HG03442 (cell line): ENCODE measurements at regions not wholly inside any gene's neighbourhood (a gene's known extent, or its start where the extent isn't known, plus 50 kb on each side); places are given as distances from the start of the nearest gene placed in this dataset.
"Not testable (repeated sequence)": the region's sequence is repeated elsewhere in the genome, so short reads cannot be mapped to it uniquely, and the experiment has no call there.

Source experiments
- ATAC-seq: cut with Tn5 transposase; IDR thresholded peaks from one replicate; pipeline ENCODE4 v1.9.1; 2021; ENCODE audit warnings: mild to moderate bottlenecking, moderate library complexity; ENCODE audit not compliant: unreplicated experiment

DNA sequence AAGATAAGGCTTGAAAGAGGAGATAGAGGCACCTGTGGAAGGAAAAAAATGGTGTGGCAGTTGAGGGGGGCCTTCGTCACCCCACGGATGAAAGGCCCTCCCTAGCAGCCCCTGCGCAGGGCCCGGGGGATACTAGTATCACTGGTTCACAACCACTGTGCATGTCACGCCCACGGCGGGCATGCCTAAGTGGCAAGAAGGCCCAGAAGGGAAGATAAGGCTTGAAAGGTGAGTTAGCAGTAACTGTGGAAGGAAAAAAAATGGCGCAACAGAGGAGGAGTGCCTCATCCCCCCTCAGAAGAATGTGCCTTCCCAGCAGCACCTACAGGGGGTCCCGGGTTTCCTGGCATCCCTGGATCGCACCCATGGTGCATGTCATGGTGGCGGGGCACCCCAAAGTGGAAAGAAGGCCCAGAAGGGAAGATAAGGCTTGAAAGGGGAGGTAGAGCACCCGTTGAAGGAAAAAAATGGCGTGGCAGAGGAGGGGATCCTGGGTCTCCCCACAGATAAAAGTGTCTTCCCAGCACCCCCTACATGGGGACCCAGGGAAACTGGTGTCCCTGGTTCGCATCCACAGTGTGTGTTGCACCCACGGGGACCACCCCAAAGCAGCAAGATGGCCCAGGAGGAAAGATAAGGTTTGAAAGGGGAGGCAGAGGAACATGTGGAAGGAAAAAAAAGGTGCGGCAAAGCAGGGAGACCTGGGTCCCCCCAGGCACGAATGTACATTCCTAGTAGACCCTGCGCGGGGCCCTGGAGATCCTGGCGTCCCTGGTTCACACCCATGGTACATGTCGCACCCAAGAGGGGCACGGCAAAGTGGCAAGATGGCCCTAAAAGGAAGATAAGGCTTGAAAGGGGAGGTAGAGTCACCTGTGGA lies 279.2 kb downstream of the ALG10 start:
- ATAC-seq: no peak

DNA sequence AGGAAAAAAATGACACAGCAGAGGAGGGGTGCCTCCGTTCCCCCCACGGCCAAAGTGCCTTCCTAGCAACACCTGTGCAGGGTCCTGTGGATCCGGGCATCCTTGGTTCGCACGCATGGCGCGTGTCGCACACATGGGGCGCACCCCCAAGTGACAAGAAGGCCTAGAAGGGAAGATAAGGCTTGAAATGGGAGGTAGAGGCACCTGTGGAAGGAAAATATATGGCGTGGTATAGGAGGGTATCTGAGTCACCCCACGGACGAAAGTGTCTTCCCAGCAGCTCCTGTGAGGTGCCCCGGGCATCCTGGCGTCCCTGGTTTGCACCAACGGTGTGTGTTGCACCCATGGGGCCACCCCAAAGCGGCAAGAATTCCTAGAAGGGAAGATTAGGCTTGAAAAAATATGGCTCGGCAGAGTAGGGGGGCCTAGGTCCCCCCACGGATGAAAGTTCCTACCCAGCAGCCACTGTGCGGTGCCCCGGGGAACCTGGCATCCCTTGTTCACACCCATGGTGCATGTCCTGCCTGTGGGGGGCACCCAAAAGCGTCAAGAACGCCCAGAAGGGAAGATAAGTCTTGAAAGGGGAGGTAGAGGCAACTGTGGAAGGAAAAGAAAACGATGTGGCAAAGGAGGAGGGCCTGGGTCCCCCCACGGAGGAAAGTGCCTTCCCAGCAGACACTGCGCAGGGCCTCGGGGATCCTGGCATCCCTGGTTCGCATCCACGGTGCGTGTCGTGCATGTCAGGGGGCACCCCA lies 280.0 kb downstream of the ALG10 start:
- no peak for ATAC-seq

DNA sequence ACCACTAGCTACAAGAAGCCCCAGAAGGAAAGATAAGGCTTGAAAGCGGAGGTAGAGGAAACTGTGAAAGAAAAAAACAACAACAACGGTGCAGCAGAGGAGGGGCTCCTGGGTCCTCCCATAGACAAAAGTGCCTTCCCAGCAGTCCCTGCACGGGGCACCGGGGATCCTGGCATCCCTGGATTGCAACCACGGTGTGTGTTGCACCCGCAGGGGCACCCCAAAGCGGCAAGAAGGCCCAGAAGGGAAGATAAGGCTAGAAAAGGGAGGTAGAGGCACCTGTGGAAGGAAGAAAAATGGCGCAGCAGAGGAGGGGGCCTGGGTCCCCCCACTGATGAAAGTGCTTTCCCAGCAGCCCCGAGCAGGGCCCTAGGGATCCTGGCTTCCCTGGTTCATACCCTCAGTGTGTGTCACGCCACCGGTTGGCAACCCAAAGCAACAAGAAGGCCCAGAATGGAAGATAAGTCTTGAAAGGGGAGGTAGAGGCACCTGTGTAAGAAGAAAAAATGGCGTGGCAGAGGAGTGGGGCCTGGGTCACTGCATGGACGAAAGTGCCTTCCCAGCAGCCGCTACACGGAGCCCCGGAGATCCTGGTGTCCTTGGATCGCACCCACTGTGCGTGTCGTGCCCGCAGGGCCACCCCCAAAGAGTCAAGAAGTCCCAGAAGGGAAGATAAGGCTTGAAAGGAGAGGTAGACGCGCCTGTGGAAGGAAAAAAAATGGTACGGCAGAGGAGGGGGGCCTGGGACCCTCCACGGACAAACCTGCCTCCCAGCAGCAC lies 281.0 kb downstream of the ALG10 start:
- no peak for ATAC-seq

DNA sequence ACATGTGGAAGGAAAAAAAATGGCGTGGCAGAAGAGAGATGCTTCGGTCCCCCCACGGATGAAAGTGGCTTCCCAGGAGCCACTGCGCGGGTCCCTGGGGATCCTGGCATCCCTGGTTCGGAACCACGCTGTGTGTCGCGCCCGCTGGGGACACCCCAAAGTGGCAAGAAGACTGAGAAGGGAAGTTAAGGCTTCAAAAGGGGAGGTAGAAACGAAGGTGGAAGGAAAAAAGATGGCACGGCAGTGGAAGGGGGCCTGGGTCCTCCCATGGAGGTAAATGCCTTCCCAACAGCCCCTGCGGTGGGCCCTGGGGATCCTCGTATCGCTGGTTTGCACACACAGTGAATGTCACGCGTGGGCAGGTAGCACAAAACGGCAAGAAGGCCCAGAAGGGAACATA lies 281.7 kb downstream of the ALG10 start:
- ATAC-seq: no peak

DNA sequence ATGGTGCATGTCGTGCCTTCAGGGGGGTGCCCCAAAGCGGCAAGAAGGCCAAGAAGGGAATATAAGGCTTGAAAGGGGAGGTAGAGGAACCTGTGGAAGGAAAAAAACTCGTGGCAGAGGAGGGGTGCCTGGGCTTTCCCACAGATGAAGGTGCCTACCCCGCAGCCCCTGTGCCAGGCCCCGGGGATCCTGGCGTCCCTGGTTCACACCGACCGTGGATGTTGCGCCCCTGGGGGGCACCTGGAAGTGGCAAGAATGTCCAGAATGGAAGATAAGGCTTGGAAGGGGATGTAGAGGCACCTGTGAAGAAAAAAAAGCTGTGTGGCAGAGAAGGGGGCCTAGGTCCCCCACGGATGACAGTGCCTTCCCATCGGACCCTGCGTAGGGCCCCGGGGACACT lies 282.2 kb downstream of the ALG10 start:
- no peak for ATAC-seq

DNA sequence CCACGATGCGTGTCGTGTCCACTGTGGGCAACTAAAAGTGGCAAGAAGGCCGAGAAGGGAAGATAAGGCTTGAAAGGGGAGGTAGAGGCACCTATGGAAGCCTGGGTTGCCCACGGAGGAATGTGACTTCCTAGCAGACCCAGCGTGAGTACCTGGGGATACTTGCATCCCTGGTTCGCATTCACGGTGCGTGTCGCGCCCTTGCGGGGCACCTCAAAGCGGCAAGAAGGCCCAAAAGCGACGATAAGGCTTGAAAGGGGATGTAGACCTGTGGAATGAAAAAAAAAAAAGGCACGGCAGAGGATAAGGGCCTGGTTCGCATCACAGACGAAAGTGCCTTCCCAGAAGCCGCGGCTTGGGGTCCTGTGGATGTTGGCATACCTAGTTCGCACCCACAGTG lies 282.9 kb downstream of the ALG10 start:
- no peak for ATAC-seq

DNA sequence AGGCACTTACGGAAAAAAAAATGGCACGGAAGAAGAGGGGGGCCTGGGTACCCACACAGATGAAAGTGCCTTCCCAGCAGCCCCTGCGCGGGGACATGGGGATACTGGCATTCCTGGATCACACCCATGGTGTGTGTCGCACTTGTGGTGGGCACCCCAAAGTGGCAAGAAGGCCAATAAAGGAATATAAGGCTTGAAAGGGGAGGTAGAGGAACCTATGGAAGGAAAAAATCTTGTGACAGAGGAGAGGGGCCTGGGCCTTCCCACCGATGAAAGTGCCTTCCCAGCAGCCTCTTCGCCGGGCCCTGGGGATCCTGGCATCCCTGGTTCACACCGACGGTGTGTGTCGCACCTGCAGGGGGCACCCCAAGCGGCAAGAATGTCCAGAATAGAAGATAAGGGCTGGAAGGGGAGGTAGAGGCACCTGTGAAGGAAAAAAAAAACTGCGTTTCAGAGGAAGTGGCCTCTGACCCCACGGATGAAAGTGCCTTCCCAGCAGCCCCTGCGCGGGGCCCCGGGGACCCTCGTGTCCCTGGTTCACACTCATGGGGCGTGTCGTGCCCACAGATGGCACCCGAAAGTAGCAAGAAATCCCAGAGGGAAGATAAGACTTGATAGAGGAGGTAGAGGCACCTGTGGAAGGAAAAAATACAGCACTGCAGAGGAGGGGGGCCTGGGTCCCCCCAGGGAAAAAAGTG lies 284.0 kb downstream of the ALG10 start:
- no peak for ATAC-seq

DNA sequence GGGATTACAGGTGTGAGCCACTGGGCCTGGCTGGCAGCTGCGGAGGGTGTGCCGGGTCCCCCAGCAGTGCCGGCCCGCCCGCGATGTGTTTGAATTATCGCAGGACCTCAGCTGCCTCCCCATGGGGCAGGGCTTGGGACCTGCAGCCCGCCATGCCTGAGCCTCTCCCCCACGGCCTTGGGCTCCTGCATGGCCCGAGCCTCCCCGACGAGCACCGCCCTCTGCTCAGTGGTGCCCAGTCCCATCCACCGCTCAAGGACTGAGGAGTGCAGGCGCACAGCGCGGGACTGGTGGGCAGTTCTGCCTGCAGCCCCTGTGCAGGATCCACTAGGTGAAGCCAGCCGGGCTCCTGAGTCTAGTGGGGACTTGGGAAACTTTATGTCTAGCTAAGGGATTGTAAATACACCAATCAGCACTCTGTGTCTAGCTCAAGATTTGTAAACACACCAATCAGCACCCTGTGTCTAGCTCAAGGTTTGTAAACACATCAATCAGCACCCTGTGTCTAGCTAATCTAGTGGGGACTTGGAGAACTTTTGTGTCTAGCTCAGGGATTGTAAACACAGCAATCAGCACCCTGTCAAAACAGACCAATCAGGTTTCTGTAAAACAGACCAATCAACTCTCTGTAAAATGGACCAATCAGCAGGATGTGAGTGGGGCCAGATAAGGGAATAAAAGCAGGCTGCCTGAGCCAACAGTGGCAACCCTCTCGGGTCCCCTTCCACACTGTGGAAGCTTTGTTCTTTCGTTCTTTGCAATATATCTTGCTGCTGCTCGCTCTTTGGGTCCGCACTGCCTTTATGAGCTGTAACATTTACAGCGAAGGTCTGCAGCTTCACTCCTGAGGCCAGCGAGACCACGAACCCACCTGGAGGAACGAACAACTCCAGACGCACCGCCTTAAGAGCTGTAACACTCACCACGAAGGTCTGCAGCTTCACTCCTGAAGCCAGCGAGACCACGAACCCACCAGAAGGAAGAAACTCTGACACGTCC lies 287.8 kb downstream of the ALG10 start:
- not testable (repeated sequence) for ATAC-seq

DNA sequence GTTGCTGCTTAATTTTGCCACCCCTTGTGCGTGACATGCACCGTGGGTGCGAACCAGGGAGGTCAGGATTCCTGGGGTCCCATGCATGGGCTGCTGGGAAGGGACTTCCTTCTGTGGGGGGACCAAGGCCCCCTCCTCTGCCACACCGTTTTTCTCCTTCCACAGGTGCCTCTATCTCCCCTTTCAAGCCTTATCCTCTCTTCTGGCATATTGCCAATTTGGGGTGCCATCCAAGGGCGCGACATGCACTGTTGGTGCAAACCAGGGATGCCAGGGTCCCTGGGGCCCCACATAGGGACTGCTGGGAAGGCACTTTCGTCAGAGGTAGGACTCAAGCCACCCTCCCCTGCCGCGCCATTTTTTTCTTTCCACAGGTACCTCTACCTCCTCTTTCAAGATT lies 289.0 kb downstream of the ALG10 start:
- ATAC-seq: no peak

DNA sequence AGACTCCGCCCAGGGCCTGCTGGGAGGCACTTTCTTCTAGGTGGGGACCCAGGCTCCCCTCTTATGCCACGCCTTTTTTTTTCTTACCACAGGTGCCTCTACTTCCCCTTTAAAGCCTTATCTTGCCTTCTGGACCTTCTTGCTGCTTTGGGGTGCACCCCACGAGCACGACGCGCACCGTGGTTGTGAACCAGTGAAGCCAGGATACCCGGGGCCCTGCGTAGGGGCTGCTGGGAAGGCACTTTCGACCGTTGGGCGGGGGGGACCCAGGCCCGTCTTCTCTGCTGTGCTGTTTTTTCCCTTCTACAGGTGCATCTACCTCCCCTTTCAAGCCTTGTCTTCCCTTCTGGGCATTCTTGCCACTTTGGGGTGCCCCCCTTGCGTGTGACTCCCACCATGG lies 305.4 kb downstream of the ALG10 start:
- no peak for ATAC-seq

DNA sequence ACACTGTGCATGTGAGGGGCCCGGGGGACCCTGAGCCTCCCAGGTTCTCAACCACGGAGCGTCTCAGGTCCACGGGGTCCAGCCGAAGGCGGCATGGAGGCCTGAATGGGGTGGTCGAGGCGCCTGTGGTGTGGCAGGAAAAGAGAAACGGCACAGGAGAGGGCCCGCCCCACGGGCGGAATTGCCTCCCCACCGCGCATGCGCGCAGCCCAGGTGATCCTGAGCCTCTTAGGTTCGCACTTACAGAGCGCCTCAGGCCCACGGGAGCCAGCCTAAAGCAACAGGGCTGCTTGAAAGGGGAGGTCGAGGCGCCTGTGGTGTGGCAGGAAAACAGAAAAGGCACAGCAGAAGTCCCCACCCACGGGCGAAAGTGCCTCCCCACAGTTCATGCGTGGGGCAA lies 311.0 kb downstream of the ALG10 start:
- ATAC-seq: no peak

DNA sequence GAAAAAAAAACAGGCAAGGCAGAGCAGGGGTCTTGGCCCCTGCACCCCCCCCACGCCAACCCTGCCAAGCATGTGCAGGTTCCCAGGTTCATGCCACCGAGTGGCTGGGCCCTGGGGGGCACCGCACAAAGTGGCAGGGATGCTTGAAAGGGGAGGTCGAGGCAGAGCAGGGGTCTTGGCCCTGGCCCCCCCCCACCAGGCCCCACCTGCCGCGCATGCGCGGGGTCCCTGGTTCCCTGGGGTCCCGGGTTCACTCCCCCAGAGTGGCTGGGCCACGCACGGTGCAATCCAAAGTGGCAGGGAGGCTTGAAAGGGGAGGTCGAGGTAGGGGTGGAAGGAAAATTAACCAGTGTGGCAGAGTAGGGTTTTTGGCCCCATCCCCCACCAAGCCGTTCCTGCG lies 312.2 kb downstream of the ALG10 start:
- no peak for ATAC-seq

DNA sequence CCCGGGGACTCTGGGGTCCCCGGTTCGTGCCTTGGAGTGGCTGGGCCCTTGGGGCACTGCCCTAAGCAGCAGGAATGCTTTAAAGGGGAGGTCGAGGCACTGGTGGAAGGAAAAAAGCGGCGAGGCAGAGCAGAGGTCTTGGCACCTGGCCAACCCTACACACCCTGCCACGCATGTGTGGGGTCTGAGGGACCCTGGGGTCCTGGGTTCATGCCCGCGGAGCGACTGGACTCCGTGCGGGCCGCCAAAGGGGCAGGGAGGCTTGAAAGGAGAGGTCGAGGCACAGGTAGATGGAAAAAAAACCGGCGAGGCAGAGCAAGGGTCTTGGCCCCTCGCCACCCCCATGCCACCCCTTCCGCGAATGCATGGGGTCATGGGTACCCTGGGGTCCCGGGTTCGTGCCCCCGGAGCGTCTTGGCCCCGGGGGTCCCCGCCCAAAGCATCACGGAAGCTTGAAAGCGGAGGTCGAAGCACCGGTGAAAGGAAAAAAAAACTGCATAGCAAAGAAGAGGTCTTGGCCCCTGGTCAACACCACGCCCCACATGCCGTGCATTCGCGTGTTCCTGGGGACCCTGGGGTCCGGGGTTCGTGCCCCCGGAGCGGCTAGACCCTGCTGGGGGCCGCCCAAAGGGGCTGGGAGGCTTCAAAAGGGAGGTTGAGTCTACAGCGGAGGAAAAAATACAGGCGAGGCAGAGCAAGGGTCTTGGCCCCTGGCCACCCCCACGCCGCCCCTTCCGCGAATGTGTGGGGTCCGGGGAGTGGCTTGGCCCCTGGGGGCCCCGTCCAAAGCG lies 312.9 kb downstream of the ALG10 start:
- ATAC-seq: no peak

DNA sequence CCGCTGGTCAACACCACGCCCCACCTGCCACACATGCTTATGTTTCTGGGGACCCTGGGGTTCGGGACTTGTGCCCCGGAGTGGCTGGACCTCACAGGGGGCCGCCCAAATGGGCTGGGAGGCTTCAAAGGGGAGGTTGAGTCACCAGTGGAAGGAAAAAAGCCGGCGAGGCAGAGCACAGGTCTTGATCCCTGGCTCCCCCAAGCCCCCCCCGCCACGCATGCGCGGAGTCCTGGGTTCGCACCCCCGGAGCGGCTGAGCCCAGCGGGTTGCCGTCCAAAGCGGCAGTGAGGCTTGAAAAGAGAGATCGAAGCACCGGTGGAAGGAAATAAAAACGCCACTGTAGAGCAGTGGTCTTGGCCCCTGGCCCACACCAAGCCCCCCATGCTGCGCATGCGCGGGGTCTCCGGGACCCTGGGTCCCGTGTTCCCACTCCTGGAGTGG lies 313.5 kb downstream of the ALG10 start:
- ATAC-seq: no peak

DNA sequence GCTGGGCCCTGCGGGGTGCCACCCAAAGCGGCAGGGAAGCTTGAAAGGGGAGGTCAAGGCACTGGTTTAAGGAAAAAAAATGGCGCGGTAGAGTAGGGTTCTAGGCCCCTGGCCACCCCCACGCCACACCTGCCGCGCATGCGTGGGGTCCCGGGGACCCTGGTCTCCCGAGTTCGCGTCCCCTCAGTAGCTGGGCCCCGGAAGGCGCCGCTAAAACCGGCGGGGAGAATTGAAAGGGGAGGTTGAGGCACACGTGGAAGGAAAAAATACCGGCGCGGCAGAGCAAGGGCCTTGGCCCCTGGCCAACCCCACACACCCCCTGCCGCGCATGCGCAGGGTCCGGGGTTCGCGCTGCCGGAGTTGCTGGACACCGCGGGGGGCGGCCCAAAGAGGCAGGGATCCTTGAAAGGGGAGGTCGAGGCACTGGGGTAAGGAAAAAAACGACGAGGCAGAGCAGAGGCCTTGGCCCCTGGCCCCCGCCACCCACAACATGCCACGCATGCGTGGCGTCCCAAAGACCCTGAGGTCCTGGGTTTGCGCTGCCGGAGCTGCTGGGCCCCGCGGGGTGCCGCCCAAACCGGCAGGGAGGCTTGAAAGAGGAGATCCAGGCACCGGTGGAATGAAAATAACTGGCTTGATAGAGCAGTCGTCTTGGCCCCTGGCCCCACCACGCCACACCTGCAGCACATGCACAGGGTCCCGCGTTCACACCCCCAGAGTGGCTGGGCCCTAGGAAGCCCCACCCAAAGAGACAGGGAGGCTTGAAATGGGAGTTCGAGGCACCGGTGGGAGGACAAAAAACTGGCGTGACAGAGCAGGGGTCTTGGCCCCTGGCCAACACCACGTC lies 314.5 kb downstream of the ALG10 start:
- ATAC-seq: no peak

DNA sequence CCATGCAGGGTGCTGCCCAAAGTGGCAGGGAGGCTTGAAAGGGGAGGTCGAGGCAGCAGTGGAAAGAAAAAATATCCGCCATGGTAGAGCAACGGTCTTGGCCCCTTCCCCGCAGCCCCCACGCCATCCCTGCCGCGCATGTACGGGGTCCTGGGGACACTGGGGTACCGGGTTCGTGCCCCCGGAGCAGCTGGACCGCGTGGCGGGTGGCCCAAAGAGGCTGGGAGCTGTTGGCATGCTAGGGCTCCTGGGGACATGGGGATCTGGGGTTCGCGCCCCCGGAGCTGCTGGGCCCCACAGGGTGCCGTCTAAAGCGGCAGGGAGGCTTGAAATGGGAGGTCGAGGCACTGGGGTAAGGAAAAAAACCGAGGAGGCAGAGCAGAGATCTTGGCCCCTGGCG lies 316.5 kb downstream of the ALG10 start:
- no peak for ATAC-seq

DNA sequence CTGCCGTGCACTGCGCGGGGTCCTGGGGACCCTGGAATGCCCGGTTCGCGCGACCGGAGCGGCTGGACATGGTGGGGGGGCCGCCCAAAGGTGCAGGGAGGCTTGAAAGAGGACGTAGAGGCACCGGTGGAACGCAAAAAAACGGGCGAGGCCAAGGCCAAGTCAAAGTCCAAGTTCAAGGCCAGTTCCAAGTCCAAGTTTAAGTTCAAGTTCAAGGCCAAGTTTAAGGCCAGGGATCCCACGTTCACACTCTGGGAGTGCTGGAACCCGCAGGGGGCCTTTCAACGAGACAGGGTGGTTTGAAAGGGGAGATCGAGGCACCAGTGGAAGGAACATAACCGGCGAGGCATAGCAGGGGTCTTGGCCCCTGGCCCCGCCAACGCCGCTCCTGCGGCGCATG lies 317.6 kb downstream of the ALG10 start:
- no peak for ATAC-seq
